NCI-H82 treated with DMSO at 0.1 percent for 48 hours (cell line): ENCODE measurements at regions not wholly inside any gene's neighbourhood (a gene's known extent, or its start where the extent isn't known, plus 50 kb on each side); places are given as distances from the start of the nearest gene placed in this dataset.
A peak's percentile ranks its signal among the peaks of the same experiment; 100 is the strongest.

Experiments
- DNase-seq: peaks from one replicate; lab custom pipeline; 2025; ENCODE audit not compliant: unreplicated experiment; lab: John Stamatoyannopoulos, UW

DNA sequence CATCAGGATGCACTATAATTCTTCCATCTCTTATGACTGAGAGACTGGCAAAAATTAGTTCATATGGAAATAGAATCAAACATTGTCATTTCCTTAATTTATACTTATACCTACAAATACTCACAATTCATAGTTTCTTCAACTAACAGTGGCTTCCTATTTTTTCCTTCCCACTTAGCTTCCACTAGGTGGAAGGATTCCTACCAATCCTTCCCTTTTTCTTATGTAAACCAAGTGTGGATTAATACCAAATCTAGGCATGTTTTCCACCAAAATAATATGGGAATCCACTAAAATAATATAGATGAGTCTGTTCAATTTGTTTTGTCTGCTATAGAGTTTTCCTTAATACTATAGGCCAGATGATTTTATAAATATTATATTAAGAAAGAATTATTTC is 1537.1 kb downstream of the PLA2G4A start:
- no peak for DNase-seq

DNA sequence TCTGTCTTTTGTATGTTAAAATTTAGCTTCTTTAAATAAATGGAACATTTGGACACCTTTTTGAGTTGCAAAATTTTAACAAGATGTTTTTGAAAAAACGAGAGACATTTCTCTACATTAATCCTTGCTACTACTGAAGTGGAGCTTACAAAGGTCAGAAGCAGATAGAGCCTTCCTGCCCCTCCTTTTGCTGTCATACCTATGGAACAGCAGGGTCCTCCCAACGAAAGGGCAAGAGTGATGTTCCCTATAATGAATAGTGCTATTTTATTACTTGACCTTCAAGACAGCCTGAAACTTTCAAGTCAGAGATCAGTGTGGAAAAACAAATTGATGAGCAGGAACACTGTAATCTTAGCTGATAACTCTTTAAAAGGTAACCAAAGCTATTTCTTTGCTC is 1538.9 kb downstream of the PLA2G4A start:
- no peak for DNase-seq

GRCh38 chr1:188371295-188371806 is 1542.6 kb downstream of the PLA2G4A start:
- DNase-seq = no peak

DNA sequence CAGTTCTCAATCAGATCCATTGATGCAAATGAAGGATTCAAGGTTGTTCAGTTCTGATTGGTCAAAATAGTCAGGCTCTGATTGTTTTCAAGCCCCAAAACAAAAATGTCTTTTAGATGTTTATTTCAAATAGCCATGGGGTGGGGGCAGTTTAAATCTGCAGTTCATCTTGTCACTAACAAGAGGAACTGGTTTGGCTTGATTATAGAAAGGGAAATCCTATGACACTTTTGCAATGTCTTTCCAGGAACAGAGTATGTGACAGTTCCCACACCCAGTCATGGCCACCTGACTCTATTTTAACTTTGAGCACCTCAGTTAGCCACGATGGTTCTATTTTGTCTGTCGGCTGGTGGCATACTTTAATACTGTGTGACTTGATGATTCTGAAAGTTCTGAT is 1544.1 kb downstream of the PLA2G4A start:
- DNase-seq = no peak

DNA sequence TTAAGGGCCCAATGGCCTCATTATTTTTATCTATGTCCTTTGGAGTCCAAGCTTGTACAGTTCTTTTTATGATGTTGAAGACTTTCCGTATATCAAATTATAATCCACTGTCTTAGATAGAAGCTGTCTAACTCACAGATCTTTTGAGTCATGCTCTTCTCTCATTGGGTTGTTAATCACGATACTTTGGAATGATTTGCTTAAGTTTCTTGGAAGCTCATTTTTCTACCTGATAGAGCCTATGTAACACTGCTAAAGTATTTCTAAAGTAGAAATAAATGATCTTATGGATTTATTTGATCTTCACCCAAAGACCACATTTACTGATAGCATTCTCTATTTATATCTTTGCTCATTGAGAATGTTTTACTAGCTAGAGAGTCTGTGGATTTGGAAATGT is 1554.1 kb downstream of the PLA2G4A start:
- DNase-seq = no peak

DNA sequence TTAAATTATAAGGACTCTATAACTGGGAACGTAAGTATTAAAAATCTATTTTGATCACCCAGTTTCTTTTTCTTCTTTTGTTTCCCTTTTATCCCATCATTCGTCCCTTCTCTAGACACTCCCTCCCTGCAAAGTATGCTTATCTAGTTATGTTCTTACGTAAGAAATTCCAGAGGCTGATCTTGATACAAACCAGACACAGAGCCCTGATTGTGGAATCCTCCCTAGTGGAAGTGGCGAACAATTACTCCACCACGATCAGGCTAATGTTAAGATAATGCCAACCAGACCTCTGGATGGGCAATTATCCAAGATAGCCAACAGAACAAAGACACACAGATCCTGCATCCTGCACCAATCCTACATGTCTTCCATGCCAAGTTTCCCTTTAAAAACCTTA is 1557.4 kb downstream of the PLA2G4A start:
- no peak for DNase-seq

DNA sequence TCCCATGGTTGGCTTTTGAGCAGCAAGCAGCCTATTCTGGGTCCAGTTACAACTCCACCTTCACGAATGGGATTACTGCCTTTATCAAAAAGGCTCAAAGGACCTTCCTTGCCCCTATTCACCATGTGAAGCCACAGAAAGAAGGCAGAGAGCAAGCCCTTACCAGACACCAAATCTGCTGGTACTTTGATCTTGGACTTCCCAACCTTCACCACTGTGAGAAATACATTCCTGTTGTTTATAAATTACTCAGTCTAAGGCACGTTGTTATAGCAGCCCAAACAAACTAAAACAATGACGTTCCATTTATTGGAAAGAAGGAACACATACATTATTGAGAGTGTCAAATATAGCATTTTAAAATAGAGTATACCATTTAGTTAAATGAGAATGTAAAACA is 1557.9 kb downstream of the PLA2G4A start:
- DNase-seq = no peak

DNA sequence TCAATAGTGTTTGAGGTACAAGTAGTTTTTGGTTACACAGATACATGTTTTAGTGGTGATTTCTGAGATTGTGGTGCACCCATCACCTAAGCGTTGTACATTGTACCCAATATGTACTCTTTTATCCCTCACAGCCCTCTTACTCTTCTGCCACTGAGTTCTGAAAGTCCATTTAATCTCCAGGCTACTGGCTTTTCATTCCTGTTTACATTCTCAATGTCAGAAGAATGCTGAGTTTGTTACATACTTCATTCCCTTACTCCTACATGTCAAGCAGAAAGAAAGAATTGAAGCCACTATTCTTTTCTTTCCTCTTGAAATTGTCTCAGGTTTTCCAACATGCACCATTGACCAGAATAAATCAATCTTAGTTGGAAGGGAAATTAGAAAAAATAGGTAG is 1565.9 kb downstream of the PLA2G4A start:
- no peak for DNase-seq

DNA sequence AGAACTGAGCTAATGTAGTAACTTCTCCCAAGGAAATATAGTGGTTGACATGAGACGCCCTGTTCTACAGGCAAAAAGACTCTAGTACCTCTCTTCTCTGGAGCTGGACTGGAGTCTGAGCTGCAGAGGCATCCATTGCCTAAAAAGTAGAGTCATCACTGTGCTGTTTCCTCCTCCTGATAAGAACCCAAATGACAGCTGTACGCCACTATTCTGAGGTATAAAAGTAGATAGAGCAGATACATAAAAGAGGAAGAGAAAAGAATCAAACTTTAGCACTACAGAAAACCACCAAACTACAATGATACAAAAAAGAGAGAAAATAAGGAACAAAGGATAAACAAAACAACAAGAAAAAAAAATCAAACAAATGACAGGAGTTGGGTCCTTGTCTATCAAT is 1568.8 kb downstream of the PLA2G4A start:
- no peak for DNase-seq

GRCh38 chr1:188402986-188403385 is 1574.2 kb downstream of the PLA2G4A start:
- no peak for DNase-seq

DNA sequence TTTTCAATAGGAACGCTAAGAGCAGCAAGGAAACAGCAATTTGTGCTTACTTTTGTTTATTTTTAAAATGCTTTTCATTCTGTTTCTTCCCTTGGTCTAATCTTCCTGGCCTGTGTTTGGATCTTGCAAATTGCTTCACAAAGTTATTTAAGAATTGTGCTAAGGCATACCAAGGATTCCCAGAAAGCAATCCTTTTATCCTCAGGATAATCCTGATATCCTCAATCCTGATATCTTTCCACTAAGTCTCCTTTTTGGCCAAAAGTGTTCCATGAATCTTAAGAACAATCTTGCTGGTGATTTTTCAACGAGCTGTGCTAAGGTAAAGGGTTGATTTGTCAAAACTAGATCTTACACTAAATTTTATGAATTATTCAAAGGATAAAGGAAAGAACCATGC is 1577.9 kb downstream of the PLA2G4A start:
- DNase-seq = no peak

DNA sequence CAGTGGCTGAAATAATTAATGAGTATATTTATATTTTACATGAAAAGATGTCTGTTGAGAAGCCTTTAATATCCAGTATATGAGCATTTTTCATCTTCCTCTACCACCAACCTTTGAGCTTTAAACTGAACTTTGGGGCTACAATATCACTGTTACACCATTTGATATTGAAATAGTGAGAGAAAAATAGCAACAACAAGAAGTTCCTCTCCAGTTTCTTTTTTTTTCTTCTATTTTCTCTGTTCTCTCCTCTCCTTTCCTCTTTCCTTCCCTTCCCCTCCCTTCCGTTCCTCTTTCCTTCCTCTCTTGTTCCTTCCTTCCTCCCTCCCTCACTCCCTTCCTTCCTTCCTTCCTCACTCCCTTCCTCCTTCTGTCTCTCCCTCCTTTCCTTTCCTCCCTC is 1591.4 kb downstream of the PLA2G4A start:
- no peak for DNase-seq

GRCh38 chr1:188423073-188423472 is 1594.3 kb downstream of the PLA2G4A start:
- DNase-seq = no peak

GRCh38 chr1:188424176-188424575 is 1595.4 kb downstream of the PLA2G4A start:
- no peak for DNase-seq

GRCh38 chr1:188425687-188426086 is 1596.9 kb downstream of the PLA2G4A start:
- no peak for DNase-seq

DNA sequence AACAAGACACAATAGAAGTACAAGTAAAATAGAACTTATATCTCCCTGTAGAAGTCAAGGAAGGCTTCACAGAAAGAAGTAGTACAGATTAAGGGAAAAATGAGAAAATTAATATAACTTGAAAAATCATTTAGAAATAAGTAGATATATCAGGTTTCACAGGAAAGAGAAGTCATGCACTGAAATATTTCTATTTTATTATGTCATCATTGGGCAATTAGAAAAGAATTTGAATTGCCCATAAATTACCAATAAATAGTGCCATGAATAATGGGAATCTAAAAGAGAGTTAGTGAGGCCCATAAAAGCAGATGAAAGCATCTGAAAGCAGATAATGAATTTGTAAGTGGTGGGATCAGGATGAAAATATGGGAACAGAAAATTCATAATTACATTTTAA is 1597.8 kb downstream of the PLA2G4A start:
- no peak for DNase-seq

- no peak for DNase-seq
Measured at GRCh38 chr1:188427642-188428041, 1598.9 kb downstream of the PLA2G4A start.

DNA sequence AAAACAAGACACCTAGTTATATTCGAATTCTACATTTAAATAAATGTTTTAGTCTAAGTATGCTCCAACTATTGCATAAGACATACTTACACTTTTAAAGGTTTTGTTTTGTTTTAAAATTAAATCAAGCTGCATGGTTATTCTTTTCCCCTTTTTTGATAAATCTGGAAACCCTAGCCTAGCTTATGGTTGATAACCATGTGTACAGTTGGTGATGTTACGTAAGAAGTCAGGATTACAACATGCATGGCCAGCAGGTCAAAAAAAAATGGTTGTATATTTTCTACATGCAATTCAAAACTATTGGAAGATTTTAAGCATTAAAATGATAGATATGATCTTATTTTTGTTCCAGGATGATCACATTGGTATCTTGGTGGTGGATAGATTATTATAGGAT is 1600.6 kb downstream of the PLA2G4A start:
- no peak for DNase-seq

DNA sequence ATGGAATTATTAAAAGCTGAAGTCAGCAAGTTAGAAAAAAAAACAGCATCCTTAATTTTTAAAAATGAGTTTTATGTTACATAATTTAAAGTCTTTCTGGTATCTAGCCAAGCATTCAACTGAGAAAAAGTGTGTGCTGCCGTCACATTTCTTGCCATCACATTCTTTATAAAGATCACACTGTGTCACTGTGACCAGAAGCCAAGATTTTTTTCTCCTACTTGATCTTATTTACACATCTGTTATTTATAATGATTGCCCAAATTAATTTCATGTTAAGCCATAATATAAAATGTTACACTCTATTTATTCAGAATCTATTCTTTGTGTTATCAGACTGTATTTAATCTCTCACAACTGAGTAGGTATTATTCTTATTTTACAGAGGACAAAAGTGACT is 1603.7 kb downstream of the PLA2G4A start:
- DNase-seq = no peak

- no peak for DNase-seq
Measured at GRCh38 chr1:188433425-188433824, 1604.7 kb downstream of the PLA2G4A start.

DNA sequence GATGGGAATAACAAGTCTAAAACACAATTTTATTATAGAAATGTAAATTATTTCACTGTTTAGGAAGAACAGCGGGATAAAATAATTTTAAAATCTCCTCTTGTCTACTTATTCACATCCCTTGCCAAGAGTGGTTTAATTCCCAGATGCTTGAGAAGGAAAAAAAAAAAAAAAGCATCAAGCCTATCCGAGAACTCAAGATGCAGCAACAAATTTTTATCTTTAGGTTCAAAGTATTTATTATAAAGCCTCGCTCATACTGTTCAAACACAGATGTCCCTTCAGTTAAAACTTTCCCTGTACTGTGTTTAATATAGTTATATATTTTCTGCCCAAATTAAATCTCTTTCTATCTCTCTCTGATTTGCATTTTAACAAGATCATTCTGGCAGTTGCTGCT is 1615.8 kb downstream of the PLA2G4A start:
- DNase-seq = peak; percentile 69

GRCh38 chr1:188462837-188463236 is 1634.1 kb downstream of the PLA2G4A start:
- no peak for DNase-seq

- no peak for DNase-seq
Measured at GRCh38 chr1:188463919-188464318, 1635.2 kb downstream of the PLA2G4A start.

DNA sequence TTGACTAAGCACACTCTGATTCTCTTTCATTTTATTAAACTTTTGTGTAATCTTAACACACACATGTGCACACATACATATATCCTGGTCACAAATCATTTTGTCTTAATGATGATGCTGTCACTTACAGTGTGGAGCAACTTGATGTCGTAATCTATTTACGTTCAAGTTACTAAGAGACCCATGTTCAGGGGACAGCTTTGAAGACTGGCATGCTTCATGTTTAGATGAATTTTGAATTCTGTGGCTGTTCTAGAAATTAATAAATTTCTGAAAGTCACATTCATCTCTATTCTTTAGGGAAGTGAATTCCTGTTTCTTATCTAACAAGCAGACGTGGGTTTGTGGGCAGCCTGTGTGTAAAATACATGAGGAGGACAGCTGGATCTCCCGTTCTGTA is 1637.8 kb downstream of the PLA2G4A start:
- no peak for DNase-seq
